Muscle layer of colon (tissue), 2 donors: ENCODE measurements at regions not wholly inside any gene's neighbourhood (a gene's known extent, or its start where the extent isn't known, plus 50 kb on each side); places are given as distances from the start of the nearest gene placed in this dataset.

Experiments used
- H3K27ac ChIP-seq: one replicate; pipeline ENCODE4 v1.7.0; 2013; ENCODE audit warnings: low read depth, mild to moderate bottlenecking, low read length, moderate library complexity
- H3K27me3 ChIP-seq, 2 donors: one replicate each; pipeline ENCODE4 v1.7.0; 2013; ENCODE audit warnings: low read length in 2 of 2, mild to moderate bottlenecking in 2 of 2; ENCODE audit not compliant: insufficient read depth in 2 of 2, control insufficient read depth in 1 of 2
- H3K36me3 ChIP-seq: one replicate; pipeline ENCODE4 v1.7.0; 2013; ENCODE audit warnings: mild to moderate bottlenecking, low read length; ENCODE audit not compliant: insufficient read depth
- H3K4me1 ChIP-seq: one replicate; pipeline ENCODE4 v1.7.0; 2013; ENCODE audit warnings: mild to moderate bottlenecking, low read length; ENCODE audit not compliant: insufficient read depth
- H3K4me3 ChIP-seq, 2 donors: one replicate each; pipeline ENCODE4 v1.7.0; 2013; ENCODE audit warnings: low read length in 2 of 2, low read depth in 1 of 2, mild to moderate bottlenecking in 1 of 2, moderate library complexity in 1 of 2
- H3K9ac ChIP-seq: one replicate; pipeline ENCODE4 v1.7.0; 2013; ENCODE audit warnings: low read length
- H3K9me3 ChIP-seq: one replicate; pipeline ENCODE4 v1.7.0; 2013; ENCODE audit warnings: mild to moderate bottlenecking, low read length
- donor health status: abdominal sarcoma.
- donor health status: Adenocarcinoma of cecum.

DNA sequence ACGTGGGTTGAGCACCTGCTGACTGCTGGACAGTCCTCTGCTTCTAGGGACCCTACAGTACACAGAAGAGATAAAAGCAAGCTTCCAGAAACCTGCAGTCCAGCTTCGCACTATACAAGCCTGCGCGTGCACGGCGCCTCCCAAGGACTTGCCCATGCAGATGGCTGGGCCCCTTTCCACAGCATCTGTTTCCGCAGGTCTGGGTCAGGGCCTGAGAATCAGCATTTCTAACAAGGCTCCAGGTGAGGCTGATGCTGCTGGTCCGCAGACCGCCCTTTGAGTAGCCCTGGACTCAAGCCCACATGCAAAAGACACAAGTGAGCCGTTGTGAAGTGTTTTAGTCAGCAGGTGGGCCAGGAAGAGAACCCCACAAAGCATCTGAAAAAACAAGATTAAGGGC is 133.1 kb downstream of the HSD17B3 start:
- H3K9ac ChIP-seq, result no peak overlapping the region
- H3K4me1 ChIP-seq, result no peaks in the 10 kb centered on the region
- H3K36me3 ChIP-seq, result no peaks in the 10 kb centered on the region
- no peaks in the 10 kb centered on the region for H3K27me3 ChIP-seq
- H3K27ac ChIP-seq, result no peak overlapping the region
- no peaks in the 10 kb centered on the region for H3K9me3 ChIP-seq
- H3K4me3 ChIP-seq, result no peak overlapping the region

DNA sequence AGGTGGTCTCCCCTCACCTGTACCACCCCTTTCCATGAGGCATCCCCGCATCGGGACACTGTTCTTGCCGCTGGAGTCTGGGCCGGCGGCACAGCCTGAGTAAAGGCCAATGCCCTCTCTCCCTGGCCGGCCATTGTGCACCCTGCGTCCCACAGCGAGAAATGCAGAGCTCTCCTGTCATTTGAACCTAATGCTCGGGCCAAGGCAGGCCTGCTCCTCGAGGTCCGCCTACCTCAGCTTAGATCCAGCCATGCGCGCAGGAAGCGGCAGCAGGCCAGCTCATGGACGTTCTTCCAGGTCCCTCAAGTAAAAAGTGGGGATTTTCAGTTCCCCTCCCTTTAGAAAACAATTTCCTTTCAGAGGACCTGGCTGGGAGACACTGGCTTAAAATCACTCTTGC is 135.0 kb downstream of the HSD17B3 start:
- Histone ChIP-seq H3K27ac (no peak overlapping the region), H3K4me1 (no peaks in the 10 kb centered on the region), H3K27me3 (no peaks in the 10 kb centered on the region), H3K4me3 (no peak overlapping the region), H3K9me3 (no peaks in the 10 kb centered on the region), H3K36me3 (no peaks in the 10 kb centered on the region), H3K9ac (no peak overlapping the region)

DNA sequence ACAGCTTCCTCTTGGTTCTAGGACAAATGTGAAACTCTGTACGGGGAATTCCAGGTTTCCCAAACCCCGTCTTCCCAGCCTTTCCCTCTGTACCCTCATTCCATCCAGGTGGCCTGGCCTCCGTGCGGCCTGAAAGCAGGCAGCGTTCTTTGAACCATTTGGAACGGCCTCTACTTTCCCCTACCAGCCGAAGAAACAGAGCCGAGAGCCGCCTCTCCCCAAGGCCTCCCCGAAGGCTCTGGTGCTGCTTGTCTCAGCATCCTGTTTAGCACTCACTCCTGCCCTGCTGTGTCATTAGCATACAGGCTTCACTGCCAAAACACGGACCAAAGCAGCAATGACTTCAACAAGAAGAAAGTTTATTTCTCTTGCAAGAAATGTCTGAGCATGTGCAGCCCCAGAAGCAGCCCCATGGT is 137.7 kb downstream of the HSD17B3 start:
- Histone ChIP-seq H3K9ac (no peak overlapping the region), H3K4me3 (no peak overlapping the region), H3K9me3 (no peaks in the 10 kb centered on the region), H3K4me1 (no peaks in the 10 kb centered on the region), H3K27me3 (no peaks in the 10 kb centered on the region), H3K27ac (no peak overlapping the region), H3K36me3 (no peaks in the 10 kb centered on the region)

DNA sequence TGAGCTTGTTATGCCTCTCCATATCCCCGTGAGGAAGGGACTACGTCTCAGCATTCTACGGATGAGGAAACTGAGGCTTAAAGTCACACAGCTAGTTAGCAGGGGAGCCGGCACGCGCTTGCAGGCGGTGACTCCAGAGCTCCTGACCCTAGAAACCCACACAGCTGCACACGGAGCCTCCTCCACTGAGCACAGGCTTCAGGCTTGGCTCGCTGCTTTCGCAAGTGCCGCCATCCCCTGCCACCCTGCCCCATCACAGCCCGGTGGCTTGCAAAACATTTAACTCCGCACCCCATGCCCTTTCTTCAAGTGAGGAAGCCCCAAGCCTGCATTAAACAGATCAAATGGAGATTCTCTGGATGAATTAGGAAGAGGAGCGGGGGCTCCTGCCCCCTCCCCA is 138.3 kb downstream of the HSD17B3 start:
- H3K36me3 ChIP-seq, result no peaks in the 10 kb centered on the region
- no peaks in the 10 kb centered on the region for H3K27me3 ChIP-seq
- no peaks in the 10 kb centered on the region for H3K9me3 ChIP-seq
- H3K4me3 ChIP-seq, result no peak overlapping the region
- H3K27ac ChIP-seq, result no peak overlapping the region
- no peak overlapping the region for H3K9ac ChIP-seq
- H3K4me1 ChIP-seq, result no peaks in the 10 kb centered on the region

DNA sequence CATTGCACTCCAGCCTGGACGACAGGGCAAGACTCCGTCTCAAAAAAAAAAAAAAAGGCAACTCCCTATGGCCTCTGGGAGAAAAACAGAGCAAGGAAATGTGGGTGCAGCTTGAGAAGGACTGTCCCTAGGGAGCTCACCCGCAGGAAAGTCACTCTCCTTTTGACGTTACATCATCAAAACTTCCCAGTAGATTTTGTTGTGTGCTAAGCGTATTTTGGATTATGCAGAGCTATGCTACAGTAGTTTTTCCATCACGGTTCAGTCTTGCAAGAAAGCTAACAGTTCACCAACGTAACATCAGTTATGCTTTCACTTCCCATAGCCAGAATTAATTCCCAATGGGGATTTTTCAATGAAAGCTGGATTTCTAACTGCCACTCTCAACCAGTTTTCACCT is 138.8 kb downstream of the HSD17B3 start:
- Histone ChIP-seq H3K27me3 (no peaks in the 10 kb centered on the region), H3K9ac (no peak overlapping the region), H3K27ac (no peak overlapping the region), H3K36me3 (no peaks in the 10 kb centered on the region), H3K4me3 (no peak overlapping the region), H3K4me1 (no peaks in the 10 kb centered on the region), H3K9me3 (no peaks in the 10 kb centered on the region)

DNA sequence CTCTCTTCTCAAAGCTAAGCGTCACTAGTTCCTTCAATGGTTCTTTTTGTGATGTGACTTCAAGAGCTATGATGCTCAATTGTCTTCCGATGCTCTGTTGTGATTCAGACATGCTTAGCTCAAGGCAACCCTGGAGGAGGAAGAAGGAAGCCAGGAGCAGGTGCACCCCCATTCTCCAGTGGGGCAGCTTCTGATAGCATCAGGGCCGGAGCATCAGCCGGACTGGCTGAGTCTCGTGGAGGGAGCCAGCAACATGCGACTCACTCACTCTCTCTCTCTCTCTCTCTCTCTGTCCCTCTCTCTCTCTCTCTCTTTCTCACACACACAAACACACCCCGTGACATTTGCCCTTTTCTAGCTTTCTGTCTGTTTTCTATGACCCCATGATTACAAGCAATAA is 140.2 kb downstream of the HSD17B3 start:
- Histone ChIP-seq H3K27ac (no peak overlapping the region), H3K9me3 (no peaks in the 10 kb centered on the region), H3K36me3 (no peaks in the 10 kb centered on the region), H3K27me3 (no peaks in the 10 kb centered on the region), H3K4me1 (no peaks in the 10 kb centered on the region), H3K4me3 (no peak overlapping the region), H3K9ac (no peak overlapping the region)

DNA sequence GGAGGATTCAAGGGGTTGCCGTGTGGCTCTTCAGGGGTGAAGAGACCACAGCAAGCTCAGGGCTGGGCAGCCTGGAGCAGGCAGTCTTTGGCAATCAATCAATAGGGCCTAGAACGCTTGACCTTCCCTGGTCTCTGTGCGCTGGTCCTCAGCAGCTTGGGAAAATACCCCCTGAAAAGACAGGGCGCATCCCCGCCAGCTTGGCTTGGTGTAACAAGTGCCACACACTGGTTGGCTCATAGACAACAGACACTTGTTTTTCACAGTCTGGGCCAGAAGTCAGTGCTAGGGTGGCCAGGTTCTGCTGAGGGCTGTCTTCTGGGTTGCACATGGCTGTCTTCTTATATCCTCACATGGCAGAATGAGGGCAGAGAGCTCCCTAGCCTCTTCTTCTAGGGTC is 141.1 kb downstream of the HSD17B3 start:
- H3K27me3 ChIP-seq, result no peaks in the 10 kb centered on the region
- no peak overlapping the region for H3K4me3 ChIP-seq
- H3K9ac ChIP-seq, result no peak overlapping the region
- no peaks in the 10 kb centered on the region for H3K4me1 ChIP-seq
- H3K27ac ChIP-seq, result no peak overlapping the region
- no peaks in the 10 kb centered on the region for H3K36me3 ChIP-seq
- H3K9me3 ChIP-seq, result no peaks in the 10 kb centered on the region

DNA sequence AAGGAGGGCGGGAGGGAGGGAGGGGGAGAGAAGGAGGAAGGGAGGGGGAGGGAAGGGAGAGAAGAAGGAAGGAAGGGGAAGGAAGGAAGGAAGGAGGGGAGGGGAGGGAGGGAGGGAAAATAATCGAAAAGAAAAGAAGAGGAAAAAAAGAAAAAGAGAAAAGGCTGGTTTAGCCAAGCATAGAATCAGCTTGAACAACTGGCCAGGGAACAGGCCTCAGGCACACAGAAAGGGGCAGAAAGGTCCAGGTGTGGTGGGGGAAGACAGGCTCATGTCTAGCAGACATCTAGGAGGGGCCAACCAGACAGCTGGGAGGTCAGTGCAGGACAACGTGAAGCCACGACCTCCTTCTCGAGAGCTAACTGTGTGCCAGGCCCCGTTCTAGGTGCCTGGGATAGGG is 141.8 kb downstream of the HSD17B3 start:
- Histone ChIP-seq H3K27ac (no peak overlapping the region), H3K9ac (no peak overlapping the region), H3K36me3 (no peaks in the 10 kb centered on the region), H3K4me3 (no peak overlapping the region), H3K4me1 (no peaks in the 10 kb centered on the region), H3K27me3 (no peaks in the 10 kb centered on the region), H3K9me3 (no peaks in the 10 kb centered on the region)

DNA sequence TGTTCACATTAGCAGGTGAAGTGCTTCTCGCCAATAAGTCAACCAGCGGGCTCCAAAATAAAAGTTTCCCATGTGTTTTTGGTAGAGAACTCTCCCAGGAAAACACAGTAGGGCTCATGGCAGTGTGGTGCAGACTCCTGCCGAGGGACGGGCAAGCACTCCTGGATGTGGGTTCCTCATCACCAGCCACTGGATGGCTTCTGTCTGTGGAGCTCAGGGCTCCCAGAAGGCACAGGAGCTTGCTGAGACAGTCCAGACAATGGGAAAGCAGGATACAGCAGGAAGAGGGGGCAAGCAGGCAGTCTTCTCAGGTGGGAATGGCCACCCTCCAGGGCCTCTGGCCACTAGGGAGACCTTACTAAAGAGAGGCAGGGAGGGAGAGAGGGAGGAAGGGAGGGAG is 142.4 kb downstream of the HSD17B3 start:
- no peak overlapping the region for H3K27ac ChIP-seq
- H3K4me3 ChIP-seq, result no peak overlapping the region
- H3K9me3 ChIP-seq, result no peaks in the 10 kb centered on the region
- no peaks in the 10 kb centered on the region for H3K4me1 ChIP-seq
- no peaks in the 10 kb centered on the region for H3K36me3 ChIP-seq
- H3K9ac ChIP-seq, result no peak overlapping the region
- H3K27me3 ChIP-seq, result no peaks in the 10 kb centered on the region

DNA sequence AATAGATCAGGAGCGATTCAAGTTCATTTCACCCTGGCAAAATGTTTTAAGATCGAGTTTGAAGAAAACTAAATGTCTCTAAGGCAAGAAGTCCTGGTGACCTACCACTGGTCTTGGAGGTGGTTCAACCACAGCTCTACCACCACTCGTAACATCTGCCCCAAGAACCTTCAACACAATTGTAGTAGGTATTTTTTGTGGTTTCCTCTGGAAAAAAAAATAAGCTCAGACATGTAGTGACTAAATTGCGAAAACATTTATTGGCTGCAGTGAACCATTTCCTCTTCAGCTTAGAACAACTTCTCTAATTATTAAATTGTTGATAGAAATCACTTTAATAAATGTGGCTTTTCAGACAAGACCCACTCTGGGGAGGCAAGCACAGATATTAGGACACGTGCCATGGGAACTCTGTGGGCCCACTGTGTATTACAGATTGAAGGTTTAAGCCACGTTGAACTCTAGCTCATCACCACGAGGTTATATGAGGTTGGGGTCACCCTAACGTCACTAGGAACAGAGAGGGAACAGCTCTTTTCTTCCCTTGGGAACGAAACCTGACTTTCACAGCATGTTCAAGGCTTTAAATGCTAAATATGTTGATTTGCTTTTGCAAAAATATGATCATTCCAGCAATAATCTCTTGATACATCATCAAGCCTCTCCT is 142.9 kb downstream of the HSD17B3 start:
- H3K36me3 ChIP-seq, result no peaks in the 10 kb centered on the region
- no peak overlapping the region for H3K4me3 ChIP-seq
- H3K27ac ChIP-seq, result no peak overlapping the region
- no peak overlapping the region for H3K9ac ChIP-seq
- H3K27me3 ChIP-seq, result no peaks in the 10 kb centered on the region
- H3K4me1 ChIP-seq, result no peaks in the 10 kb centered on the region
- H3K9me3 ChIP-seq, result no peaks in the 10 kb centered on the region

DNA sequence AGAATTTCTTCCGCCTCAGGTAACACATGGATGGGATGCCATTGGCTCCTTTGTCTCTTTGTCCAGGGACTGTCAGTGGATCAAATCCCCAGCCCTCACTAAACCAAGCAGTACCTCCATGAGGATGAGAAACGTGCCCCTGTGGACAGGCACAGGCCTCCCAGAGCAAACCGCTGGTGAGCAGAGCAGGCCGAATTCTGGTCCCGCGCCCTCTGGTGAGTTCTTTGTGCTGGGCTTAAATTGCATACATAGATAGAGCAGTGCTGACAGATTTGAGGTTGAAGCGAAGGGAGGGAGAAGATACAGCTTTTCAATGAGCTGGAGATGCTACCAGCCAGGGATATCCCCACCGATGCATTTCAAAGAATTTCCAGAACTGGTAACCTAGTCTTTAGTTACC is 143.8 kb downstream of the HSD17B3 start:
- Histone ChIP-seq H3K9ac (no peak overlapping the region), H3K4me3 (no peak overlapping the region), H3K4me1 (no peaks in the 10 kb centered on the region), H3K27me3 (no peaks in the 10 kb centered on the region), H3K27ac (no peak overlapping the region), H3K36me3 (no peaks in the 10 kb centered on the region), H3K9me3 (no peaks in the 10 kb centered on the region)

DNA sequence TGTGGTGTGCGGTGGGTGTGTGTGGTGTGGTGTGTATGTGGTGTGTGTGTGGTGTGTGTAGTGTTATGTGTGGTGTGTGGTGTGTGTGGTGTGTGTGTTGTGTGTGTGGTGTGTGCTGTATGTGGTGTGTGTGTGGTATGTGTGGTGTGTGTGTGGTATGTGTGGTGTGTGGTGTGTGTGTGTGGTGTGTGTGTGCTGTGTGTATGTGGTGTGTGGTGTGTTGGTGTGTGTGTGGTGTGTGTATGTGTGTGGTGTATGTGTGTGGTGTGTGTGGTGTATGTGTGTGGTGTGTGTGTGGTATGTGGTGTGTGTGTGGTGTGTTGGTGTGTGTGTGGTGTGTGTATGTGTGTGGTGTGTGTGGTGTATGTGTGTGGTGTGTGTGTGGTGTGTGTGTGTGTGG is 144.3 kb downstream of the HSD17B3 start:
- H3K9ac ChIP-seq, result no peak overlapping the region
- no peaks in the 10 kb centered on the region for H3K36me3 ChIP-seq
- H3K27me3 ChIP-seq, result no peaks in the 10 kb centered on the region
- no peaks in the 10 kb centered on the region for H3K4me1 ChIP-seq
- no peak overlapping the region for H3K27ac ChIP-seq
- H3K9me3 ChIP-seq, result no peaks in the 10 kb centered on the region
- no peak overlapping the region for H3K4me3 ChIP-seq
